Prostate gland (tissue), 2 donors: ENCODE measurements at regions not wholly inside any gene's neighbourhood (a gene's known extent, or its start where the extent isn't known, plus 50 kb on each side); places are given as distances from the start of the nearest gene placed in this dataset.

ENCODE experiments used
- DNase-seq: peaks from one replicate; pipeline ENCODE4 v3.0.0-alpha.2; 2019; ENCODE audit warnings: low spot score
- H3K27ac ChIP-seq, 2 donors: fragments of 200-600 bp; sonication (generic); 2 replicates each; pipeline ENCODE4 v1.5.1; 2017 to 2019
- H3K27me3 ChIP-seq: fragments of 200-600 bp; sonication (generic); replicated peaks from 2 replicates; pipeline ENCODE4 v1.5.1; 2019; ENCODE audit not compliant: insufficient read depth
- H3K36me3 ChIP-seq, 2 donors: fragments of 200-600 bp; sonication (generic); 1 replicate in 1 of 2; 2 replicates in 1 of 2; pipeline versions ENCODE4 v1.5.1 to v1.8.1; 2017 to 2019
- H3K4me1 ChIP-seq: fragments of 200-600 bp; sonication (generic); replicated peaks from 2 replicates; pipeline ENCODE4 v1.5.1; 2019
- H3K4me3 ChIP-seq, 2 donors: fragments of 200-600 bp; sonication (generic); 2 replicates each; pipeline ENCODE4 v1.5.1; 2017 to 2019
- H3K9me3 ChIP-seq: fragments of 200-600 bp; sonication (generic); 2 replicates; pipeline ENCODE4 v1.5.1; 2017
- CTCF ChIP-seq, 4 experiments: fragments of 200-600 bp in 2 of 4; fragments of 450-650 bp in 2 of 4; sonication (generic) in 2 of 4; IDR thresholded peaks; 1 replicate in 3 of 4; 2 replicates in 1 of 4; pipeline ENCODE4 v1.5.1; 2016 to 2019; ENCODE audit warnings: antibody characterized with exemption in 4 of 4, mild to moderate bottlenecking in 2 of 4, moderate library complexity in 2 of 4
- POLR2A ChIP-seq: fragments of 450-650 bp; IDR thresholded peaks from one replicate; pipeline ENCODE4 v1.6.1; 2016; ENCODE audit warnings: antibody characterized with exemption, mild to moderate bottlenecking
- POLR2AphosphoS5 ChIP-seq: sonication (generic); formaldehyde crosslinking; IDR thresholded peaks from one replicate; pipeline ENCODE4 v1.6.1; 2017; ENCODE audit warnings: antibody characterized with exemption
- WGBS: methylation state at CpG from one replicate; pipeline ENCODE4 v1.1.5; 2018; 5-methylcytosine and 5-hydroxymethylcytosine counted together
- intact Hi-C: fragments of 100-400 bp; cut with DNase I; formaldehyde crosslinking; loops from one replicate; pipeline ENCODE4 v1.14.2; 2022

- WGBS, result 77% methylated on average over 1 of the region's 1 CpG
Measured at GRCh38 chr3:124125315-124125714, 133.4 kb upstream of the ROPN1 start.

DNA sequence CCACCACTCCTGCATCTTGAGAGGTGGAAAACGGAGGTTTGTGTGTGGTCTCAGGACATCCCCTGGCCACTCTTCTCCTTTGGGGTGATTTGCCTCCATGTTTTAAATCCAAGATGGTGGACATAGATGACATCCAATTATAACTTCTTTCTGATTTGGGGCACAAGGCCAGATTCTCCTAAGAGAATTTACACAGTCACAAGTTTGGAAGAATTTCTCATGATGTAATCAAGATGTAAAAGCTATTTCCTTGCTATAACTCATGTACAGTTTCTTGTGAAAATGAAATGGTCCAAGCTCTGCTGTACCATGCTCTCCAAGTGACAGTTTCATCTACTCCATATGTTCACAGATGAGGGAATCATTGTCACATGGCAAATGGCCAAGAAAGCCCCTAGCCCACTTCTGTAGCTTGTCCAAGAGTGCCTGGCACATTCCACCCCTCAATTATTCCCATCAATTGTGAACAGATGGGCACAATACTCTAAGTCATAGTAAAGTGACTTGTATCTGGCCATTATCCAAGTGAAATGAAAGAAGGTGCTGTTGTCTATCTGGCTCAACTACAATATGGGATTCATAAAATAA, 134.6 kb upstream of the ROPN1 start:
- H3K36me3 ChIP-seq, result no peaks in the 10 kb centered on the region
- no peak overlapping the region for H3K27ac ChIP-seq
- no peak overlapping the region for H3K4me3 ChIP-seq
- H3K27me3 ChIP-seq, result no peaks in the 10 kb centered on the region
- WGBS, result 88% methylated on average over 1 of the region's 1 CpG
- H3K9me3 ChIP-seq, result no peaks in the 10 kb centered on the region
- intact Hi-C loops, result no loop called here
- TF ChIP-seq POLR2A (no peak), CTCF (IDR thresholded peaks at IDR 0.05) (no peak), POLR2AphosphoS5 (no peak)
- no peak for DNase-seq
- no peaks in the 10 kb centered on the region for H3K4me1 ChIP-seq

More at GRCh38 chr3:124125315-124125714, 133.4 kb upstream of the ROPN1 start:
- TF ChIP-seq POLR2AphosphoS5 (no peak), CTCF (IDR thresholded peaks at IDR 0.05) (no peak), POLR2A (no peak)
- no peaks in the 10 kb centered on the region for H3K9me3 ChIP-seq
- no peak for DNase-seq
- H3K27ac ChIP-seq, result no peak overlapping the region
- no peaks in the 10 kb centered on the region for H3K27me3 ChIP-seq
- no peaks in the 10 kb centered on the region for H3K4me1 ChIP-seq
- no peaks in the 10 kb centered on the region for H3K36me3 ChIP-seq
- H3K4me3 ChIP-seq, result no peak overlapping the region
- intact Hi-C loops, result no loop called here

DNA sequence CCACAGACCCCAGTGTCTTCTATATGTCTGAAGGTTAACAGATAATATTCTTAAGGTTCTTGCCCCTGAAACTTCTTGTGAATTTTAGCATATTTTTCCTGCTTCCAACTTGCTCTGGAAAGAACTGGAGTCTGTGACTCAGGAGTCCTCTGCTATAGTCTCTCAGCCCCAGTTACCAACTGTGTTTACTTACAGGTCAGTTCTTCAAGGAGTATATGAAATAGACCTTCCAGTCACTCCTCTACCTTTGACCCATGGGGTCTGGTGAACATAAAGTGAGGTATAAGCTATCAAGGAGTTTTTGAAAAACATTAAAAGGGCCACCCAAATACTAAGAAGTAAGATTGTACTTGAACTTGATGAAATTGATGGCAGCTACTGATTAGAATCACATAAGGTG, 139.2 kb upstream of the ROPN1 start:
- no peak for TF ChIP-seq CTCF (IDR thresholded peaks at IDR 0.05)
- TF ChIP-seq POLR2A, result no peak
- TF ChIP-seq POLR2AphosphoS5, result no peak

DNA sequence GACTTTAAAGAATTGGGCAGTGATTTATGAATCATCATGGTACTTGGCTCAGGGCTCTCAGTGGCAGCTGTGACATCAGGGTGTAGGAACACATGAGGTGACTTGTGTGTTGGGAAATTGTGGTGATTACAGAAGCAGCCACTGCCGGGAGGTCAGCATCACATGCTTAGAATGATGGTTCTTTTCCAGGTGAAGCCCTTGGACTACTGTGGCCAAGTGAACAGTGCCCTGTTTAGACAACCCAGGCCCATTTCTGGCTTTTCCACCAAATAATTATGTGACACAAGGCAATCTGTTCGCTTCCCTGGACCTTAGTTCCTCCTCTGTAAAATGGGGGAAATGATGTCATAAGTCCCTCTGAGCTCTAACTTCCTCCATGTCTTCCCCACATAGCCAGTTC, 139.7 kb upstream of the ROPN1 start:
- no peak for DNase-seq
- Histone ChIP-seq H3K9me3 (no peaks in the 10 kb centered on the region), H3K4me3 (no peak overlapping the region), H3K36me3 (no peaks in the 10 kb centered on the region), H3K27ac (no peak overlapping the region), H3K4me1 (no peaks in the 10 kb centered on the region), H3K27me3 (no peaks in the 10 kb centered on the region)
- TF ChIP-seq POLR2A (no peak), POLR2AphosphoS5 (no peak)
- intact Hi-C loops, result no loop called here
- 76% methylated on average over 2 of the region's 2 CpGs for WGBS

More for the DNA sequence above, 139.2 kb upstream of the ROPN1 start:
- intact Hi-C loops, result no loop called here
- Histone ChIP-seq H3K27me3 (no peaks in the 10 kb centered on the region), H3K9me3 (no peaks in the 10 kb centered on the region), H3K4me1 (no peaks in the 10 kb centered on the region), H3K4me3 (no peak overlapping the region), H3K36me3 (no peaks in the 10 kb centered on the region), H3K27ac (no peak overlapping the region)
- no peak for DNase-seq

- WGBS, result 38% methylated on average over 2 of the region's 2 CpGs
- Histone ChIP-seq H3K27ac (no peak overlapping the region), H3K4me1 (no peaks in the 10 kb centered on the region), H3K36me3 (no peaks in the 10 kb centered on the region), H3K9me3 (no peaks in the 10 kb centered on the region), H3K27me3 (no peaks in the 10 kb centered on the region), H3K4me3 (no peak overlapping the region)
- intact Hi-C loops, result no loop called here
- DNase-seq, result no peak
- TF ChIP-seq POLR2A, result no peak
- no peak for TF ChIP-seq CTCF (IDR thresholded peaks at IDR 0.05)
- TF ChIP-seq POLR2AphosphoS5, result no peak
Measured at GRCh38 chr3:124132813-124133212, 140.9 kb upstream of the ROPN1 start.
